H9 (cell line): ENCODE measurements at regions not wholly inside any gene's neighbourhood (a gene's known extent, or its start where the extent isn't known, plus 50 kb on each side); places are given as distances from the start of the nearest gene placed in this dataset.

Experiments used
- DNase-seq: peaks from one replicate; pipeline ENCODE4 v3.0.0-alpha.2; 2017
- H2AFZ ChIP-seq: one replicate; pipeline ENCODE4 v1.6.1; 2013; ENCODE audit warnings: mild to moderate bottlenecking, low read length, control low read depth, moderate library complexity
- H2AK5ac ChIP-seq: 2 replicates; pipeline ENCODE4 v1.6.1; 2013; ENCODE audit warnings: low read length, control low read depth, mixed read lengths; ENCODE audit not compliant: insufficient read length
- H2BK120ac ChIP-seq: one replicate; pipeline ENCODE4 v1.6.1; 2013; ENCODE audit warnings: low read depth, mild to moderate bottlenecking, low read length, control low read depth, inconsistent platforms; ENCODE audit not compliant: poor library complexity, severe bottlenecking
- H2BK12ac ChIP-seq: 2 replicates; pipeline ENCODE4 v1.6.1; 2013; ENCODE audit warnings: low read length, control low read depth, mixed read lengths, low read depth; ENCODE audit not compliant: insufficient read length
- H2BK15ac ChIP-seq: 2 replicates; pipeline ENCODE4 v1.6.1; 2013; ENCODE audit warnings: low read depth, low read length, control low read depth
- H2BK20ac ChIP-seq: one replicate; pipeline ENCODE4 v1.6.1; 2013; ENCODE audit warnings: low read depth, mild to moderate bottlenecking, low read length, control low read depth, inconsistent platforms; ENCODE audit not compliant: poor library complexity, severe bottlenecking
- H2BK5ac ChIP-seq: 2 replicates; pipeline ENCODE4 v1.6.1; 2013; ENCODE audit warnings: low read length, control low read depth, mixed read lengths; ENCODE audit not compliant: insufficient read length
- H3K14ac ChIP-seq: 2 replicates; pipeline ENCODE4 v1.6.1; 2013; ENCODE audit warnings: low read length, control low read depth; ENCODE audit not compliant: insufficient read depth
- H3K18ac ChIP-seq: 2 replicates; pipeline ENCODE4 v1.6.1; 2013; ENCODE audit warnings: low read depth, mild to moderate bottlenecking, mixed read lengths, low read length, control low read depth; ENCODE audit not compliant: insufficient read length
- H3K23ac ChIP-seq: 2 replicates; pipeline ENCODE4 v1.6.1; 2013; ENCODE audit warnings: low read length, control low read depth, mixed read lengths, low read depth; ENCODE audit not compliant: insufficient read length
- H3K23me2 ChIP-seq: 2 replicates; pipeline ENCODE4 v1.6.1; 2013; ENCODE audit warnings: low read depth, mild to moderate bottlenecking, mixed read lengths, low read length, control low read depth; ENCODE audit not compliant: insufficient read length, poor library complexity, severe bottlenecking
- H3K27ac ChIP-seq: 2 replicates; pipeline ENCODE4 v1.5.1; 2013; ENCODE audit warnings: low read length, control low read depth, mixed read lengths, low read depth; ENCODE audit not compliant: insufficient read length
- H3K27me3 ChIP-seq: 2 replicates; pipeline ENCODE4 v1.6.1; 2013; ENCODE audit warnings: low read length, control low read depth, inconsistent platforms; ENCODE audit not compliant: insufficient read depth
- H3K4ac ChIP-seq: 2 replicates; pipeline ENCODE4 v1.6.1; 2013; ENCODE audit warnings: low read depth, mild to moderate bottlenecking, control low read depth, inconsistent platforms, low read length, moderate library complexity
- H3K4me1 ChIP-seq: 2 replicates; pipeline ENCODE4 v1.6.1; 2013; ENCODE audit warnings: low read length, control low read depth, inconsistent platforms; ENCODE audit not compliant: insufficient read depth
- H3K4me2 ChIP-seq: 2 replicates; pipeline ENCODE4 v1.6.1; 2013; ENCODE audit warnings: low read length, control low read depth, mixed read lengths; ENCODE audit not compliant: insufficient read length, insufficient read depth
- H3K56ac ChIP-seq: 2 replicates; pipeline ENCODE4 v1.6.1; 2013; ENCODE audit warnings: low read depth, mild to moderate bottlenecking, mixed read lengths, low read length, control low read depth; ENCODE audit not compliant: insufficient read length
- H3K79me1 ChIP-seq: 2 replicates; pipeline ENCODE4 v1.6.1; 2013; ENCODE audit warnings: low read depth, mild to moderate bottlenecking, moderate library complexity, low read length, control low read depth, inconsistent platforms; ENCODE audit not compliant: insufficient read depth, poor library complexity, severe bottlenecking
- H3K79me2 ChIP-seq: 2 replicates; pipeline ENCODE4 v1.6.1; 2013; ENCODE audit warnings: low read length, control low read depth, inconsistent platforms; ENCODE audit not compliant: insufficient read depth
- H3K9ac ChIP-seq: 2 replicates; pipeline ENCODE4 v1.6.1; 2013; ENCODE audit warnings: low read length, control low read depth, mixed read lengths; ENCODE audit not compliant: insufficient read length; ENCODE audit errors: extremely low read depth
- H3K9me3 ChIP-seq: one replicate; pipeline ENCODE4 v1.6.1; 2013; ENCODE audit warnings: low read depth, low read length, inconsistent platforms; ENCODE audit not compliant: control insufficient read depth
- H3T11ph ChIP-seq: one replicate; pipeline ENCODE4 v1.6.1; 2013; ENCODE audit warnings: mild to moderate bottlenecking, low read length, control low read depth, inconsistent platforms
- H4K20me1 ChIP-seq: one replicate; pipeline ENCODE4 v1.6.1; 2013; ENCODE audit not compliant: control insufficient read depth, insufficient read length, insufficient read depth
- H4K5ac ChIP-seq: 2 replicates; pipeline ENCODE4 v1.6.1; 2013; ENCODE audit warnings: low read depth, mild to moderate bottlenecking, mixed read lengths, low read length, control low read depth; ENCODE audit not compliant: insufficient read length
- H4K8ac ChIP-seq: replicated peaks from 2 replicates; pipeline ENCODE4 v1.6.1; 2013; ENCODE audit warnings: low read length, control low read depth, mixed read lengths, low read depth; ENCODE audit not compliant: insufficient read length
- H4K91ac ChIP-seq: 2 replicates; pipeline ENCODE4 v1.6.1; 2013; ENCODE audit warnings: low read depth, mild to moderate bottlenecking, moderate library complexity, mixed read lengths, low read length, control low read depth; ENCODE audit not compliant: insufficient read length
- H3K27ac Mint-ChIP-seq, 3 experiments: 2 replicates in 2 of 3; 3 replicates in 1 of 3; pipeline ENCODE4 v1.8.0; 2020 to 2021; ENCODE audit warnings: mixed read lengths in 3 of 3, mild to moderate bottlenecking in 1 of 3, moderate library complexity in 1 of 3
- H3K27me3 Mint-ChIP-seq: 2 replicates; pipeline ENCODE4 v1.8.0; 2021; ENCODE audit warnings: low read depth, mild to moderate bottlenecking, moderate library complexity, mixed read lengths
- H3K36me3 Mint-ChIP-seq, 3 experiments: 2 replicates in 2 of 3; 3 replicates in 1 of 3; pipeline ENCODE4 v1.8.0; 2020 to 2021; ENCODE audit warnings: low read depth in 3 of 3, mixed read lengths in 3 of 3; ENCODE audit not compliant: insufficient read depth in 1 of 3
- H3K4me1 Mint-ChIP-seq, 2 experiments: 2 replicates each; pipeline ENCODE4 v1.8.0; 2020; ENCODE audit warnings: mixed read lengths in 2 of 2
- H3K4me3 Mint-ChIP-seq, 2 experiments: 2 replicates in 1 of 2; 3 replicates in 1 of 2; pipeline ENCODE4 v1.8.0; 2020 to 2021; ENCODE audit warnings: mild to moderate bottlenecking in 2 of 2, mixed read lengths in 2 of 2, moderate library complexity in 1 of 2
- H3K9me3 Mint-ChIP-seq, 2 experiments: 2 replicates in 1 of 2; 3 replicates in 1 of 2; pipeline ENCODE4 v1.8.0; 2020; ENCODE audit warnings: mild to moderate bottlenecking in 2 of 2, mixed read lengths in 2 of 2, moderate library complexity in 1 of 2
- TF ChIP-seq, protein P1 (sequence below): fragments of 200-600 bp; sonication (generic); conservative IDR thresholded peaks from 3 replicates; pipeline ENCODE4 v1.8.0; 2021; ENCODE audit warnings: antibody characterized with exemption, mild to moderate bottlenecking

DNA sequence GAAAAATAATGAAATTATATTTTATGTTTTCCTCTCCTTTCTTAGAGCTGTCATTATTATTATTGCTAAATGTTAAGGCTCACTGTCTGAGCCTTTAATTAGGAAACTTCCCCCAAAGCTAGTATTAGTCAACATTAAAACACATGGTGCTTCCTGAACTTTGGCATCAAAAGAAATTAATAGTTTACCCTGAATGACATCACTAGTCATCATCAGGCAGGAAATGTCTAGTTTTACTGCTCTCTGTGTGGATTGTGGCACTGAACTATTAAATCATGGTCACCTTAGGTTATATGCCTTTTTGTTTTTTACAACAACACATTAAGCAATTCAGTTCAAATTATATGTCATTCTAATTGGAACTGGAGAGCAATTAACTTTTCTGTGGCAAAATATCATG lies 595.5 kb downstream of the SLITRK1 start:
- Histone ChIP-seq H3K9me3 (no peaks in the 10 kb centered on the region), H3K27ac (no peak overlapping the region), H2BK15ac (no peak overlapping the region), H3K79me1 (no peaks in the 10 kb centered on the region), H3K56ac (no peak overlapping the region), H3K4ac (no peak overlapping the region), H4K5ac (no peak overlapping the region), H3T11ph (no peak overlapping the region), H3K18ac (no peak overlapping the region), H3K23me2 (no peaks in the 10 kb centered on the region), H4K8ac (no peak overlapping the region), H3K4me1 (no peaks in the 10 kb centered on the region), H2BK120ac (no peak overlapping the region), H2BK12ac (no peak overlapping the region), H4K91ac (no peak overlapping the region), H3K14ac (no peak overlapping the region), H3K79me2 (no peaks in the 10 kb centered on the region), H2AK5ac (no peak overlapping the region), H2BK5ac (no peak overlapping the region), H2AFZ (no peak overlapping the region), H3K23ac (no peak overlapping the region), H4K20me1 (no peaks in the 10 kb centered on the region), H2BK20ac (no peak overlapping the region), H3K27me3 (no peaks in the 10 kb centered on the region), H3K4me2 (no peak overlapping the region), H3K9ac (no peak overlapping the region)
- H3K9me3 Mint-ChIP-seq: no peaks in the 10 kb centered on the region; a peak in 1 of 5 replicates
- no peak overlapping the region for H3K4me3 Mint-ChIP-seq
- H3K36me3 Mint-ChIP-seq: no peaks in the 10 kb centered on the region
- no peak for DNase-seq
- peaks cover 0 to 1% of the 10 kb centered on the region in 2 experiments; a peak in 2 of 4 replicates for H3K4me1 Mint-ChIP-seq
- no peaks in the 10 kb centered on the region for H3K27me3 Mint-ChIP-seq
- TF ChIP-seq, protein P1, sequence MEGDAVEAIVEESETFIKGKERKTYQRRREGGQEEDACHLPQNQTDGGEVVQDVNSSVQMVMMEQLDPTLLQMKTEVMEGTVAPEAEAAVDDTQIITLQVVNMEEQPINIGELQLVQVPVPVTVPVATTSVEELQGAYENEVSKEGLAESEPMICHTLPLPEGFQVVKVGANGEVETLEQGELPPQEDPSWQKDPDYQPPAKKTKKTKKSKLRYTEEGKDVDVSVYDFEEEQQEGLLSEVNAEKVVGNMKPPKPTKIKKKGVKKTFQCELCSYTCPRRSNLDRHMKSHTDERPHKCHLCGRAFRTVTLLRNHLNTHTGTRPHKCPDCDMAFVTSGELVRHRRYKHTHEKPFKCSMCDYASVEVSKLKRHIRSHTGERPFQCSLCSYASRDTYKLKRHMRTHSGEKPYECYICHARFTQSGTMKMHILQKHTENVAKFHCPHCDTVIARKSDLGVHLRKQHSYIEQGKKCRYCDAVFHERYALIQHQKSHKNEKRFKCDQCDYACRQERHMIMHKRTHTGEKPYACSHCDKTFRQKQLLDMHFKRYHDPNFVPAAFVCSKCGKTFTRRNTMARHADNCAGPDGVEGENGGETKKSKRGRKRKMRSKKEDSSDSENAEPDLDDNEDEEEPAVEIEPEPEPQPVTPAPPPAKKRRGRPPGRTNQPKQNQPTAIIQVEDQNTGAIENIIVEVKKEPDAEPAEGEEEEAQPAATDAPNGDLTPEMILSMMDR: no peak
- no peak overlapping the region for H3K27ac Mint-ChIP-seq
